Upper lobe of left lung (tissue), 6 donors: ENCODE measurements at regions not wholly inside any gene's neighbourhood (a gene's known extent, or its start where the extent isn't known, plus 50 kb on each side); places are given as distances from the start of the nearest gene placed in this dataset.

Experiments
- ATAC-seq, 2 donors: fragments of 200-7000 bp; cut with Tn5 transposase; one replicate each; pipeline ENCODE4 v1.9.1; 2022; ENCODE audit warnings: mild to moderate bottlenecking in 2 of 2, moderate library complexity in 2 of 2; ENCODE audit not compliant: low FRiP score in 2 of 2
- DNase-seq, 2 donors: peaks; one replicate each; pipeline ENCODE4 v3.0.0-alpha.2; 2019 to 2020
- H3K27ac ChIP-seq, 4 donors: fragments of 200-600 bp; sonication (generic); one replicate each; pipeline ENCODE4 v1.5.1; 2016 to 2019
- H3K27me3 ChIP-seq, 4 donors: fragments of 200-600 bp; sonication (generic); one replicate each; pipeline ENCODE4 v1.5.1; 2017 to 2019
- H3K36me3 ChIP-seq, 4 donors: fragments of 200-600 bp; sonication (generic); one replicate each; pipeline ENCODE4 v1.5.1; 2016 to 2019
- H3K4me1 ChIP-seq, 4 donors: fragments of 200-600 bp; sonication (generic); one replicate each; pipeline ENCODE4 v1.5.1; 2018 to 2019
- H3K4me3 ChIP-seq, 4 donors: fragments of 200-600 bp; sonication (generic); one replicate each; pipeline ENCODE4 v1.5.1; 2017 to 2019; ENCODE audit warnings: mild to moderate bottlenecking in 2 of 4, moderate library complexity in 1 of 4
- H3K9me3 ChIP-seq, 4 donors: fragments of 200-600 bp; sonication (generic); one replicate each; pipeline ENCODE4 v1.5.1; 2018 to 2019
- EP300 ChIP-seq, 4 donors: sonication (generic); formaldehyde crosslinking; IDR thresholded peaks; one replicate each; pipeline ENCODE4 v1.5.1; 2017; ENCODE audit warnings: antibody characterized with exemption in 4 of 4, control low read depth in 2 of 4
- POLR2A ChIP-seq, 4 donors: fragments of 450-650 bp; IDR thresholded peaks; one replicate each; pipeline ENCODE4 v1.5.1; 2016 to 2017; ENCODE audit warnings: antibody characterized with exemption in 4 of 4, mild to moderate bottlenecking in 2 of 4
- POLR2AphosphoS5 ChIP-seq, 2 donors: sonication (generic); formaldehyde crosslinking; IDR thresholded peaks; one replicate each; pipeline ENCODE4 v1.5.1; 2017; ENCODE audit warnings: antibody characterized with exemption in 2 of 2
- WGBS, 2 donors: methylation state at CpG; one replicate each; pipeline ENCODE4 v1.1.5; 2017 to 2018; 5-methylcytosine and 5-hydroxymethylcytosine counted together
- TF ChIP-seq, protein P1 (sequence below), 6 experiments: fragments of 450-650 bp in 4 of 6; fragments of 200-600 bp in 2 of 6; sonication (generic) in 2 of 6; IDR thresholded peaks; one replicate each; pipeline ENCODE4 v1.5.1; 2016 to 2019; ENCODE audit warnings: antibody characterized with exemption in 6 of 6
- donor health status: DM: no; HTN: no; CAD: no; lungs with moderate emphysema.
- donor health status: DM: no; HTN: yes; CAD: no; lungs with severe emphysema.

DNA sequence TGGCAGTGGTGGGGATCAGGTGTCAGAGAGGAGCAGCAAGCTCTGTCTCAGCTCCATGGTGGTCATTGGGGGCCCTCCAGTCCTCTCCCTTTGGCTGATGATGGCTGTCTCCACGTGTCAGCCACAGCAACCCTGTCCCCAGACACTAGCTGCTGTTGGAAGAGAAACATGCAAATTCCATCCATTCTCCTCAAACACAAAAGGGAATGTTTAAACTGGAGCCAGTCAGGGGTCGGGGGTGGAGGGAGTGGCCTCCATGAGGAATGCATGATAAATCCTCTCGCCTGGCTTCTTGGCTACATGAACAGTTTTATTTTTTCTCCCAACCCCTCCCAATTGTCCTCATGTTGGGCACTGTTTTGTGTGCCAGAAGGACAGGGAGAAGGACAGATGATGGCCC, 86.4 kb downstream of the EDN3 start:
- H3K27ac ChIP-seq, result no peak overlapping the region
- ATAC-seq (no peak), DNase-seq (no peak)
- 47 to 59% methylated on average over 3 of the region's 3 CpGs for WGBS, 2 donors
- no peaks in the 10 kb centered on the region for H3K36me3 ChIP-seq
- no peaks in the 10 kb centered on the region for H3K4me1 ChIP-seq
- no peaks in the 10 kb centered on the region for H3K27me3 ChIP-seq
- no peak overlapping the region for H3K4me3 ChIP-seq
- no peaks in the 10 kb centered on the region for H3K9me3 ChIP-seq
- no peak for TF ChIP-seq POLR2AphosphoS5 (IDR thresholded peaks at IDR 0.05)

DNA sequence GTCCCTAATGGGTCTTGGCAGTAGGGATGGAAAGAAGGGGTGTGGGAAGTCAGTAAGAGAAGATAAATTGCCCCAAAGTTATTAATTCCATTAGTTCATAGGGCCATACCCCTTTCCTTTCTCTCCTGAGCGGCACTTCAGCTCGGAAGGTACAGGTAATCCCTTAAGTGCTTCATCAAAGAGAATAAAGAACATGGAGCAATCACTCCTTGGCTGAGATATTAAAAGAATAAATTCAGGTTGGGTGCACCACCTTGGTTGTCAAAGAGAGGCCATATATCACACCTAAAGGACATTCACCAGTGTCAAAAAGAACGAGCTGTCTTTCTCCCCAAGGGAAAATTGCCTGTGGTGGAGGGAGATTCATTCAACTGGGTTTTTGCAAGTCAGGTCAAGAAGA, 87.5 kb downstream of the EDN3 start:
- Histone ChIP-seq H3K4me3 (no peak overlapping the region), H3K27me3 (no peaks in the 10 kb centered on the region), H3K27ac (no peak overlapping the region), H3K36me3 (no peaks in the 10 kb centered on the region), H3K9me3 (no peaks in the 10 kb centered on the region), H3K4me1 (no peaks in the 10 kb centered on the region)
- WGBS, 2 donors, result 81 to 92% methylated on average over 3 of the region's 3 CpGs
- TF ChIP-seq POLR2AphosphoS5 (IDR thresholded peaks at IDR 0.05) (no peak), EP300 (IDR thresholded peaks at IDR 0.05) (no peak), POLR2A (IDR thresholded peaks at IDR 0.05) (no peak)
- TF ChIP-seq, protein P1, sequence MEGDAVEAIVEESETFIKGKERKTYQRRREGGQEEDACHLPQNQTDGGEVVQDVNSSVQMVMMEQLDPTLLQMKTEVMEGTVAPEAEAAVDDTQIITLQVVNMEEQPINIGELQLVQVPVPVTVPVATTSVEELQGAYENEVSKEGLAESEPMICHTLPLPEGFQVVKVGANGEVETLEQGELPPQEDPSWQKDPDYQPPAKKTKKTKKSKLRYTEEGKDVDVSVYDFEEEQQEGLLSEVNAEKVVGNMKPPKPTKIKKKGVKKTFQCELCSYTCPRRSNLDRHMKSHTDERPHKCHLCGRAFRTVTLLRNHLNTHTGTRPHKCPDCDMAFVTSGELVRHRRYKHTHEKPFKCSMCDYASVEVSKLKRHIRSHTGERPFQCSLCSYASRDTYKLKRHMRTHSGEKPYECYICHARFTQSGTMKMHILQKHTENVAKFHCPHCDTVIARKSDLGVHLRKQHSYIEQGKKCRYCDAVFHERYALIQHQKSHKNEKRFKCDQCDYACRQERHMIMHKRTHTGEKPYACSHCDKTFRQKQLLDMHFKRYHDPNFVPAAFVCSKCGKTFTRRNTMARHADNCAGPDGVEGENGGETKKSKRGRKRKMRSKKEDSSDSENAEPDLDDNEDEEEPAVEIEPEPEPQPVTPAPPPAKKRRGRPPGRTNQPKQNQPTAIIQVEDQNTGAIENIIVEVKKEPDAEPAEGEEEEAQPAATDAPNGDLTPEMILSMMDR (IDR thresholded peaks at IDR 0.05), result no peak
- ATAC-seq, result no peak
- no peak for DNase-seq

GRCh38 chr20:59388402-59388801, 88.0 kb downstream of the EDN3 start:
- no peaks in the 10 kb centered on the region for H3K4me1 ChIP-seq
- ATAC-seq (no peak), DNase-seq (no peak)
- H3K4me3 ChIP-seq, result no peak overlapping the region
- H3K27me3 ChIP-seq, result no peaks in the 10 kb centered on the region
- no peak overlapping the region for H3K27ac ChIP-seq
- H3K36me3 ChIP-seq, result no peaks in the 10 kb centered on the region
- no peaks in the 10 kb centered on the region for H3K9me3 ChIP-seq
- WGBS, 2 donors, result 66 to 86% methylated on average over 3 to 4 of the region's 4 CpGs
- TF ChIP-seq POLR2AphosphoS5 (IDR thresholded peaks at IDR 0.05) (no peak), POLR2A (IDR thresholded peaks at IDR 0.05) (no peak), EP300 (IDR thresholded peaks at IDR 0.05) (no peak)
- TF ChIP-seq, protein P1 (IDR thresholded peaks at IDR 0.05), result no peak

DNA sequence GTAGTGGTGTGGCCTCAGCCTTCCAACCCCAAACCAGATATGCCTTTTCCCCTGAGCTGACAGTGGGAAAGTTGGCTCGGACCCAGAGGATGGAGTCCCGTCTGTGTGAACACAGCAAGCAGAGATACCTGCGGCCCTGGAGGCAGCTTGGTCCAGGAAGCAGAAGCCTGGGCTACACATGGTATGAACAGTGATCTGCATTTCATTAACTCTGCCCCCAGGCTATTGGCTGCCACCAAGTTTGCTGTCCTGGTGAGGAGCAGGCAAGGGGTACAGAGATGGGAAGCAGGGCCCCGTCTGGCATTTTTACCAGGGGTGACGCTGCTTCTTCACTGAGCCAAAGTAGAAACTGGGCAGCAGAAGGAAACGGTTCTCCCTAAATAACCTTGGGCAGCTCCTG, 90.0 kb downstream of the EDN3 start:
- Histone ChIP-seq H3K4me3 (no peak overlapping the region), H3K27me3 (no peaks in the 10 kb centered on the region), H3K9me3 (no peaks in the 10 kb centered on the region), H3K36me3 (no peaks in the 10 kb centered on the region), H3K4me1 (no peaks in the 10 kb centered on the region), H3K27ac (no peak overlapping the region)
- WGBS, 2 donors, result 84 to 88% methylated on average over 3 to 6 of the region's 6 CpGs
- DNase-seq, result no peak
- no peak for ATAC-seq
- TF ChIP-seq, protein P1 (IDR thresholded peaks at IDR 0.05), result no peak
- TF ChIP-seq POLR2A (IDR thresholded peaks at IDR 0.05) (no peak), POLR2AphosphoS5 (IDR thresholded peaks at IDR 0.05) (no peak), EP300 (IDR thresholded peaks at IDR 0.05) (no peak)

DNA sequence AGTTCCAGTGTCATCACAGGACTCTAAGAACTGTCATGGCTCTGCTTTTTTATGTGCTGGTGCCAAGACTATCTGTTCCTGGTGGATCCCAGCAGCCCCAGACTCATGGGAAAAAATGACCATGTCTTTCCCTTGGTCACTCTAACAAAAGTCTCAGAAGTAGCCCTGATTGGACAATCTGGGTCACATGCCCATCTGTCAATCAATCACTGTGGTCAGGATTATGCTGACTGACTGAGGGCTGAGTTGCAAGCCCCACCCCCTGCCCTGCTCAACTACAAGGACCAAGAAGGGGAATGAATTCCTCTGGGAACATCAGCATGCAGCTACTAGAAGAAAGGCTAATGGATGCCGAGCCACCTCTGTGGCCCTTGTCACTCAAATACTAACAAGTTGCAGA, 91.6 kb downstream of the EDN3 start:
- Histone ChIP-seq H3K27ac (no peak overlapping the region), H3K4me3 (no peak overlapping the region), H3K4me1 (no peaks in the 10 kb centered on the region), H3K27me3 (no peaks in the 10 kb centered on the region), H3K9me3 (no peaks in the 10 kb centered on the region), H3K36me3 (no peaks in the 10 kb centered on the region)
- TF ChIP-seq, protein P1 (IDR thresholded peaks at IDR 0.05), result no peak
- TF ChIP-seq EP300 (IDR thresholded peaks at IDR 0.05) (no peak), POLR2AphosphoS5 (IDR thresholded peaks at IDR 0.05) (no peak), POLR2A (IDR thresholded peaks at IDR 0.05) (no peak)
- WGBS, 2 donors, result 94 to 100% methylated on average over 1 of the region's 1 CpG
- DNase-seq, result no peak
- ATAC-seq, result no peak
